ENCODE measurements at regions not wholly inside any gene's neighbourhood (a gene's known extent, or its start where the extent isn't known, plus 50 kb on each side); places are given as distances from the start of the nearest gene placed in this dataset.

DNA sequence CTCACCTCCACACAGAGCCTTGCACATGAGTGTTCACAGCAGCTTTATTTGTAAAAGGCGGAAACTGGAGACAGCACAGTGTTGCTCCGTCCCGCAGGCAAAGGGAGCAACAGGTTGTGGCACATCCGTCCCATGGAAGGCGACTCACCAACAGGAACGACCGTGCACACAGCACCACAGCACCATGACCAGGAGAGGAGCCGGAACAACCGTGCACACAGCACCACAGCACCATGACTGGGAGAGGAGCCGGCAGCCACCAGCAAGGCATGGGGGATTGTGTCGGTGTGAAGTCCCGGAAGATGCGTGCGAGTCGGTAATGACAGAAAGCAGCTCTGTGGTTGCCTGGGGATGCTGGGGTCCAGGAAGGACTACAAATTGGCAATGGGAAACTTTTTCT is 158.5 kb downstream of the C9orf50 start:
- whole genome bisulfite sequencing, 2 experiments (ENCODE audit: extremely low coverage in 2 of 2, insufficient read length in 1 of 2): 84% methylated on average over 7 of the region's 15 CpGs; no CpG with 5 or more reads in 1 of the 2 experiments
- no peak overlapping the region for H3K18ac ChIP-seq (ENCODE audit: low read depth, low read length)
- H2AK5ac ChIP-seq (ENCODE audit: low read depth, low read length): peak overlapping the region; percentile 86
- no peak overlapping the region for H4K8ac ChIP-seq (ENCODE audit: low read depth in 2 of 2, low read length in 2 of 2)
- peaks cover 39% of the 10 kb centered on the region for H3K4me1 ChIP-seq (ENCODE audit: control insufficient read depth, insufficient read depth, low read length)
- no peaks in the 10 kb centered on the region for H3K36me3 ChIP-seq (ENCODE audit: control insufficient read depth, insufficient read depth, low read length)
- no TSS peak for BruUV-seq (replicated peaks)
- peak overlapping the region; percentile 55 for H4K91ac ChIP-seq (ENCODE audit: insufficient read depth, low read depth, low read length)
- ATAC-seq (ENCODE audit: low read depth) (no peak), DNase-seq (no peak)
- H3K14ac ChIP-seq (replicated peaks; ENCODE audit: low read depth, low read length): 0 out of 2 replicates have a peak overlapping the region, but pooled peaks have one; percentile 34
- peaks cover 3 to 9% of the 10 kb centered on the region in 2 experiments; a peak in 2 of 4 replicates for H3K79me1 ChIP-seq (ENCODE audit: low read depth in 1 of 2, low read length in 2 of 2)
- peak overlapping the region; percentile 68 for H2BK120ac ChIP-seq (ENCODE audit: low read depth, low read length)
- H3K23ac ChIP-seq (ENCODE audit: low read depth, low read length): no peak overlapping the region
- no peak overlapping the region for H3K27ac ChIP-seq (ENCODE audit: insufficient read depth, low read length)
- H4K5ac ChIP-seq (ENCODE audit: low read depth, low read length): no peak overlapping the region
- TF ChIP-seq RFX5 (IDR thresholded peaks at IDR 0.05; ENCODE audit: low read depth, low read length) (no peak), BHLHE40 (IDR thresholded peaks at IDR 0.05; ENCODE audit: low read depth, low read length) (no peak), RAD21 (IDR thresholded peaks at IDR 0.05; ENCODE audit: low read length) (no peak), NFE2L2 (IDR thresholded peaks at IDR 0.05; ENCODE audit: low read depth, low read length) (no peak), FOS (IDR thresholded peaks at IDR 0.05; ENCODE audit: low read depth, low read length) (no peak), CEBPB (IDR thresholded peaks at IDR 0.05; ENCODE audit: low read depth, low read length) (no peak), USF2 (IDR thresholded peaks at IDR 0.05; ENCODE audit: low read depth, low read length) (no peak), MXI1 (IDR thresholded peaks at IDR 0.05; ENCODE audit: borderline replicate concordance, low read depth, low read length) (no peak), CHD1 (IDR thresholded peaks at IDR 0.05; ENCODE audit: low read depth, low read length) (no peak), MAFK (IDR thresholded peaks at IDR 0.05; ENCODE audit: low read depth, low read length) (no peak), POLR2A (IDR thresholded peaks at IDR 0.05; ENCODE audit: low read depth, low read length) (no peak), RCOR1 (IDR thresholded peaks at IDR 0.05; ENCODE audit: insufficient replicate concordance, low read length) (no peak), MAZ (IDR thresholded peaks at IDR 0.05; ENCODE audit: borderline replicate concordance, low read depth, low read length) (no peak), SMC3 (IDR thresholded peaks at IDR 0.05; ENCODE audit: low read depth, low read length) (no peak)
- TF ChIP-seq, protein P1, sequence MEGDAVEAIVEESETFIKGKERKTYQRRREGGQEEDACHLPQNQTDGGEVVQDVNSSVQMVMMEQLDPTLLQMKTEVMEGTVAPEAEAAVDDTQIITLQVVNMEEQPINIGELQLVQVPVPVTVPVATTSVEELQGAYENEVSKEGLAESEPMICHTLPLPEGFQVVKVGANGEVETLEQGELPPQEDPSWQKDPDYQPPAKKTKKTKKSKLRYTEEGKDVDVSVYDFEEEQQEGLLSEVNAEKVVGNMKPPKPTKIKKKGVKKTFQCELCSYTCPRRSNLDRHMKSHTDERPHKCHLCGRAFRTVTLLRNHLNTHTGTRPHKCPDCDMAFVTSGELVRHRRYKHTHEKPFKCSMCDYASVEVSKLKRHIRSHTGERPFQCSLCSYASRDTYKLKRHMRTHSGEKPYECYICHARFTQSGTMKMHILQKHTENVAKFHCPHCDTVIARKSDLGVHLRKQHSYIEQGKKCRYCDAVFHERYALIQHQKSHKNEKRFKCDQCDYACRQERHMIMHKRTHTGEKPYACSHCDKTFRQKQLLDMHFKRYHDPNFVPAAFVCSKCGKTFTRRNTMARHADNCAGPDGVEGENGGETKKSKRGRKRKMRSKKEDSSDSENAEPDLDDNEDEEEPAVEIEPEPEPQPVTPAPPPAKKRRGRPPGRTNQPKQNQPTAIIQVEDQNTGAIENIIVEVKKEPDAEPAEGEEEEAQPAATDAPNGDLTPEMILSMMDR (conservative IDR thresholded peaks at IDR 0.05; ENCODE audit: low read depth, low read length): no peak
- TF ChIP-seq, protein P2, sequence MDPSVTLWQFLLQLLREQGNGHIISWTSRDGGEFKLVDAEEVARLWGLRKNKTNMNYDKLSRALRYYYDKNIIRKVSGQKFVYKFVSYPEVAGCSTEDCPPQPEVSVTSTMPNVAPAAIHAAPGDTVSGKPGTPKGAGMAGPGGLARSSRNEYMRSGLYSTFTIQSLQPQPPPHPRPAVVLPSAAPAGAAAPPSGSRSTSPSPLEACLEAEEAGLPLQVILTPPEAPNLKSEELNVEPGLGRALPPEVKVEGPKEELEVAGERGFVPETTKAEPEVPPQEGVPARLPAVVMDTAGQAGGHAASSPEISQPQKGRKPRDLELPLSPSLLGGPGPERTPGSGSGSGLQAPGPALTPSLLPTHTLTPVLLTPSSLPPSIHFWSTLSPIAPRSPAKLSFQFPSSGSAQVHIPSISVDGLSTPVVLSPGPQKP (IDR thresholded peaks at IDR 0.05; ENCODE audit: borderline replicate concordance, low read depth, low read length): no peak
- H3K56ac ChIP-seq (ENCODE audit: extremely low read depth, insufficient read depth, low read length): no peak overlapping the region
- H2AFZ ChIP-seq (replicated peaks; ENCODE audit: low read length, poor library complexity): peak overlapping the region; percentile 56
- POLR2A ChIA-PET (ENCODE audit: unreplicated experiment): interaction anchor here (0.7 kb wide), 2 partner anchors 8 to 99 kb away, joined by 8 to 15 read pairs; no protein-coding TSS in a partner anchor
- in situ Hi-C loops (cut with MboI; ENCODE audit: low sequenced_read_pairs): no loop called here
- H3K27me3 ChIP-seq (ENCODE audit: control insufficient read depth, insufficient read depth, low read length): no peaks in the 10 kb centered on the region
- CTCF ChIA-PET: interaction anchor here (0.6 kb wide), 1 partner anchor 153 kb away, joined by 3 read pairs; no protein-coding TSS in a partner anchor
- no peaks in the 10 kb centered on the region for H3K9me3 ChIP-seq (ENCODE audit: control insufficient read depth, insufficient read depth, low read length)
- H3K9me1 ChIP-seq (ENCODE audit: insufficient read depth, low read length): peaks cover 3% of the 10 kb centered on the region; the same call in 1 of the 2 replicates
- no peak overlapping the region for H2BK5ac ChIP-seq (ENCODE audit: low read depth, low read length, poor library complexity, severe bottlenecking)
- intact Hi-C loops (cut with micrococcal nuclease): no loop called here
- no peak overlapping the region for H3K9ac ChIP-seq (ENCODE audit: low read depth, low read length)
- peak overlapping the region; percentile 57; the same call in 2 of the 3 replicates for H2BK15ac ChIP-seq (ENCODE audit: low read depth, low read length)
- H3K4ac ChIP-seq (ENCODE audit: low read depth, low read length): peak overlapping the region; percentile 72
- no peak overlapping the region for H3K4me2 ChIP-seq (ENCODE audit: low read depth, low read length)
- 0 out of 2 replicates have a peak overlapping the region, but pooled peaks have one; percentile 34 for H2BK20ac ChIP-seq (ENCODE audit: low read depth, low read length)
- H4K20me1 ChIP-seq (ENCODE audit: insufficient read depth, low read length): no peaks in the 10 kb centered on the region
- H3K4me3 ChIP-seq (ENCODE audit: insufficient read depth, low read depth, low read length): no peak overlapping the region
- dilution Hi-C loops (cut with HindIII; ENCODE audit: low sequenced_read_pairs, unreplicated experiment): no loop called here
- H2AK9ac ChIP-seq (replicated peaks; ENCODE audit: low read depth, low read length, poor library complexity): no peak overlapping the region
